Esophagus (tissue), 2 donors: ENCODE measurements at regions not wholly inside any gene's neighbourhood (a gene's known extent, or its start where the extent isn't known, plus 50 kb on each side); places are given as distances from the start of the nearest gene placed in this dataset.

Experiments
- H3K27ac ChIP-seq, 2 donors: one replicate each; pipeline ENCODE4 v1.5.1; 2013; ENCODE audit warnings: low read depth in 2 of 2, mild to moderate bottlenecking in 2 of 2, inconsistent platforms in 1 of 2, low read length in 1 of 2, moderate library complexity in 1 of 2
- H3K27me3 ChIP-seq, 2 donors: one replicate each; pipeline ENCODE4 v1.6.1; 2013; ENCODE audit warnings: low read length in 2 of 2, control low read depth in 1 of 2, mild to moderate bottlenecking in 1 of 2; ENCODE audit not compliant: insufficient read depth in 2 of 2, control insufficient read depth in 1 of 2
- H3K36me3 ChIP-seq, 2 donors: one replicate each; pipeline ENCODE4 v1.6.1; 2013; ENCODE audit warnings: low read length in 1 of 2; ENCODE audit not compliant: control insufficient read depth in 2 of 2, insufficient read depth in 2 of 2
- H3K4me1 ChIP-seq, 2 donors: one replicate each; pipeline ENCODE4 v1.6.1; 2013; ENCODE audit warnings: low read length in 1 of 2; ENCODE audit not compliant: control insufficient read depth in 2 of 2, insufficient read depth in 2 of 2
- H3K4me3 ChIP-seq, 2 donors: one replicate each; pipeline ENCODE4 v1.5.1; 2013; ENCODE audit warnings: low read length in 2 of 2, mild to moderate bottlenecking in 2 of 2, low read depth in 1 of 2, moderate library complexity in 1 of 2
- H3K9me3 ChIP-seq, 2 donors: one replicate each; pipeline ENCODE4 v1.6.1; 2013; ENCODE audit warnings: mild to moderate bottlenecking in 2 of 2, low read depth in 1 of 2, low read length in 1 of 2, moderate library complexity in 1 of 2; ENCODE audit not compliant: control insufficient read depth in 2 of 2, insufficient read depth in 1 of 2
- WGBS, 2 donors: extraction: QIAGEN DNeasy Blood & Tissue Kit; methylation state at CpG; one replicate each; pipeline ENCODE4 v1.1.7; 2013; 5-methylcytosine and 5-hydroxymethylcytosine counted together
- donor health status: healthy with polysubstance abuse.
- donor health status: Bipolar disorder and iron deficiency.

GRCh38 chr9:129420721-129421120, 200.2 kb downstream of the C9orf50 start:
- 77 to 87% methylated on average over 9 to 10 of the region's 10 CpGs for WGBS, 2 donors
- Histone ChIP-seq H3K27ac (no peak overlapping the region), H3K4me1 (peaks cover 0 to 6% of the 10 kb centered on the region in 2 donors), H3K4me3 (no peak overlapping the region), H3K36me3 (no peaks in the 10 kb centered on the region), H3K27me3 (no peaks in the 10 kb centered on the region), H3K9me3 (no peaks in the 10 kb centered on the region)

GRCh38 chr9:129419382-129419899, 201.5 kb downstream of the C9orf50 start:
- Histone ChIP-seq H3K27ac (no peak overlapping the region), H3K27me3 (no peaks in the 10 kb centered on the region), H3K4me3 (no peak overlapping the region), H3K36me3 (no peaks in the 10 kb centered on the region), H3K4me1 (peaks cover 0 to 10% of the 10 kb centered on the region in 2 donors), H3K9me3 (no peaks in the 10 kb centered on the region)
- 80 to 84% methylated on average over 7 of the region's 7 CpGs for WGBS, 2 donors

- H3K36me3 ChIP-seq, result no peaks in the 10 kb centered on the region
- no peaks in the 10 kb centered on the region for H3K9me3 ChIP-seq
- WGBS, 2 donors, result 79 to 86% methylated on average over 4 of the region's 4 CpGs
- H3K4me3 ChIP-seq, result no peak overlapping the region
- H3K27ac ChIP-seq, result no peak overlapping the region
- no peaks in the 10 kb centered on the region for H3K27me3 ChIP-seq
- peaks cover 0 to 10% of the 10 kb centered on the region in 2 donors for H3K4me1 ChIP-seq
Observed at GRCh38 chr9:129418451-129418850, 202.4 kb downstream of the C9orf50 start.

GRCh38 chr9:129416821-129417539, 203.9 kb downstream of the C9orf50 start:
- Histone ChIP-seq H3K27me3 (no peaks in the 10 kb centered on the region), H3K27ac (no peak overlapping the region), H3K36me3 (no peaks in the 10 kb centered on the region), H3K9me3 (no peaks in the 10 kb centered on the region), H3K4me3 (no peak overlapping the region), H3K4me1 (peaks cover 0 to 6% of the 10 kb centered on the region in 2 donors)
- WGBS, 2 donors, result 46 to 51% methylated on average over 9 to 12 of the region's 12 CpGs

GRCh38 chr9:129415942-129416651, 204.8 kb downstream of the C9orf50 start:
- Histone ChIP-seq H3K9me3 (no peaks in the 10 kb centered on the region), H3K4me3 (no peak overlapping the region), H3K27me3 (no peaks in the 10 kb centered on the region), H3K27ac (no peak overlapping the region), H3K4me1 (peaks cover 0 to 6% of the 10 kb centered on the region in 2 donors), H3K36me3 (no peaks in the 10 kb centered on the region)
- 56 to 60% methylated on average over 24 to 26 of the region's 26 CpGs for WGBS, 2 donors

- Histone ChIP-seq H3K36me3 (no peaks in the 10 kb centered on the region), H3K27me3 (no peaks in the 10 kb centered on the region), H3K27ac (peak overlapping the region; percentile 90 to 94), H3K4me3 (no peak overlapping the region), H3K4me1 (peaks cover 0 to 6% of the 10 kb centered on the region in 2 donors), H3K9me3 (peaks cover 0 to 2% of the 10 kb centered on the region in 2 donors)
- 83 to 85% methylated on average over 21 of the region's 21 CpGs for WGBS, 2 donors
Observed at GRCh38 chr9:129414993-129415941, 205.6 kb downstream of the C9orf50 start.

- Histone ChIP-seq H3K4me3 (peak overlapping the region; percentile 53 to 67), H3K27ac (peak overlapping the region; percentile 90 to 94), H3K9me3 (peaks cover 0 to 5% of the 10 kb centered on the region in 2 donors), H3K36me3 (no peaks in the 10 kb centered on the region), H3K27me3 (no peaks in the 10 kb centered on the region), H3K4me1 (peaks cover 0 to 6% of the 10 kb centered on the region in 2 donors)
- 30% methylated on average over 30 to 31 of the region's 31 CpGs for WGBS, 2 donors
Observed at GRCh38 chr9:129414377-129414992, 206.4 kb downstream of the C9orf50 start.

- Histone ChIP-seq H3K4me1 (peaks cover 0 to 11% of the 10 kb centered on the region in 2 donors), H3K36me3 (no peaks in the 10 kb centered on the region), H3K4me3 (peak overlapping the region; percentile 58 to 67), H3K27me3 (no peaks in the 10 kb centered on the region), H3K27ac (peak overlapping the region; percentile 95 to 96), H3K9me3 (peaks cover 0 to 5% of the 10 kb centered on the region in 2 donors)
- WGBS, 2 donors, result 0 to 1% methylated on average over 25 to 84 of the region's 84 CpGs
Observed at GRCh38 chr9:129413537-129414376, 207.1 kb downstream of the C9orf50 start.
